ENCODE measurements at regions not wholly inside any gene's neighbourhood (a gene's known extent, or its start where the extent isn't known, plus 50 kb on each side); places are given as distances from the start of the nearest gene placed in this dataset.
"Not testable (repeated sequence)": the region's sequence is repeated elsewhere in the genome, so short reads cannot be mapped to it uniquely, and the experiment has no call there.

- no peak overlapping the region for H3K4me3 ChIP-seq (ENCODE audit: control insufficient read depth in 1 of 2, extremely low read depth in 1 of 2, low read length in 1 of 2)
- peaks cover 5 to 16% of the 10 kb centered on the region in 2 donors for H3K27me3 Mint-ChIP-seq
- no peak overlapping the region for H3K27ac ChIP-seq (ENCODE audit: low read length)
- no peaks in the 10 kb centered on the region for H3K36me3 Mint-ChIP-seq
- H3K4me1 ChIP-seq (ENCODE audit: control insufficient read depth in 1 of 2, extremely low read depth in 1 of 2, insufficient read depth in 2 of 2, low read length in 2 of 2), result no peaks in the 10 kb centered on the region
- DNase-seq (no peak), ATAC-seq (replicated peaks in 1 of 4) (no peak)
- 74% methylated on average over 11 of the region's 17 CpGs for WGBS (ENCODE audit: insufficient coverage)
- no peak overlapping the region for H3K4me3 Mint-ChIP-seq
- no peaks in the 10 kb centered on the region for H3K36me3 ChIP-seq (ENCODE audit: control insufficient read depth in 2 of 2, extremely low read depth in 1 of 2, insufficient read depth in 1 of 2, low read length in 1 of 2)
- H3K4me1 Mint-ChIP-seq, result no peaks in the 10 kb centered on the region
- no peaks in the 10 kb centered on the region for H3K9me3 ChIP-seq
- ChIA-PET POLR2A (no interaction called here), CTCF (no interaction called here)
- no peak overlapping the region for H3K27ac Mint-ChIP-seq
- H3K27me3 ChIP-seq (replicated peaks in 1 of 2; ENCODE audit: control insufficient read depth in 2 of 2, extremely low read depth in 1 of 2, insufficient read depth in 2 of 2, low read length in 1 of 2), result no peaks in the 10 kb centered on the region
- peaks cover 0 to 15% (median 12%) of the 10 kb centered on the region in 3 donors for H3K9me3 Mint-ChIP-seq
Measured at GRCh38 chr5:174503461-174504265, 220.7 kb upstream of the MSX2 start.

GRCh38 chr5:174504266-174504726, 220.1 kb upstream of the MSX2 start:
- Histone ChIP-seq H3K4me1 (ENCODE audit: control insufficient read depth in 1 of 2, extremely low read depth in 1 of 2, insufficient read depth in 2 of 2, low read length in 2 of 2) (no peaks in the 10 kb centered on the region), H3K4me3 (ENCODE audit: control insufficient read depth in 1 of 2, extremely low read depth in 1 of 2, low read length in 1 of 2) (no peak overlapping the region), H3K27ac (ENCODE audit: low read length) (no peak overlapping the region), H3K27me3 (replicated peaks in 1 of 2; ENCODE audit: control insufficient read depth in 2 of 2, extremely low read depth in 1 of 2, insufficient read depth in 2 of 2, low read length in 1 of 2) (no peaks in the 10 kb centered on the region), H3K36me3 (ENCODE audit: control insufficient read depth in 2 of 2, extremely low read depth in 1 of 2, insufficient read depth in 1 of 2, low read length in 1 of 2) (no peaks in the 10 kb centered on the region), H3K9me3 (no peaks in the 10 kb centered on the region)
- no peak for ATAC-seq (replicated peaks in 1 of 4)
- Mint-ChIP-seq H3K9me3 (peaks cover 0 to 17% (median 10%) of the 10 kb centered on the region in 3 donors), H3K27me3 (peaks cover 5 to 21% of the 10 kb centered on the region in 2 donors), H3K27ac (no peak overlapping the region), H3K4me1 (no peaks in the 10 kb centered on the region), H3K36me3 (no peaks in the 10 kb centered on the region), H3K4me3 (no peak overlapping the region)
- no CpG with 5 or more reads among the region's 9 CpGs for WGBS (ENCODE audit: insufficient coverage)
- ChIA-PET POLR2A (no interaction called here), CTCF (no interaction called here)
- no peak for DNase-seq

GRCh38 chr5:174505621-174506020, 218.8 kb upstream of the MSX2 start:
- Mint-ChIP-seq H3K4me1 (no peaks in the 10 kb centered on the region), H3K4me3 (no peak overlapping the region), H3K27me3 (peaks cover 5 to 29% of the 10 kb centered on the region in 2 donors), H3K36me3 (no peaks in the 10 kb centered on the region), H3K9me3 (peaks cover 0 to 9% (median under 1%) of the 10 kb centered on the region in 3 donors), H3K27ac (no peak overlapping the region)
- no peak overlapping the region for H3K27ac ChIP-seq (ENCODE audit: low read length)
- ChIA-PET CTCF (no interaction called here), POLR2A (no interaction called here)
- H3K36me3 ChIP-seq (ENCODE audit: control insufficient read depth in 2 of 2, extremely low read depth in 1 of 2, insufficient read depth in 1 of 2, low read length in 1 of 2), result no peaks in the 10 kb centered on the region
- DNase-seq, result no peak
- ATAC-seq (replicated peaks in 1 of 4), result no peak
- H3K4me3 ChIP-seq (ENCODE audit: control insufficient read depth in 1 of 2, extremely low read depth in 1 of 2, low read length in 1 of 2), result no peak overlapping the region
- no peaks in the 10 kb centered on the region for H3K4me1 ChIP-seq (ENCODE audit: control insufficient read depth in 1 of 2, extremely low read depth in 1 of 2, insufficient read depth in 2 of 2, low read length in 2 of 2)
- no peaks in the 10 kb centered on the region for H3K27me3 ChIP-seq (replicated peaks in 1 of 2; ENCODE audit: control insufficient read depth in 2 of 2, extremely low read depth in 1 of 2, insufficient read depth in 2 of 2, low read length in 1 of 2)
- no CpG with 5 or more reads among the region's 4 CpGs for WGBS (ENCODE audit: insufficient coverage)
- no peaks in the 10 kb centered on the region for H3K9me3 ChIP-seq

- H3K36me3 ChIP-seq (ENCODE audit: control insufficient read depth in 2 of 2, extremely low read depth in 1 of 2, insufficient read depth in 1 of 2, low read length in 1 of 2); H3K27me3 ChIP-seq (replicated peaks in 1 of 2; ENCODE audit: control insufficient read depth in 2 of 2, extremely low read depth in 1 of 2, insufficient read depth in 2 of 2, low read length in 1 of 2); H3K27ac Mint-ChIP-seq; ATAC-seq (replicated peaks in 1 of 4); H3K27ac ChIP-seq (ENCODE audit: low read length); H3K4me1 ChIP-seq (ENCODE audit: control insufficient read depth in 1 of 2, extremely low read depth in 1 of 2, insufficient read depth in 2 of 2, low read length in 2 of 2); H3K4me1 Mint-ChIP-seq; POLR2A ChIA-PET; H3K4me3 ChIP-seq (ENCODE audit: control insufficient read depth in 1 of 2, extremely low read depth in 1 of 2, low read length in 1 of 2); DNase-seq; H3K9me3 ChIP-seq; H3K36me3 Mint-ChIP-seq; H3K4me3 Mint-ChIP-seq; H3K9me3 Mint-ChIP-seq: not testable (repeated sequence)
- peaks cover 0 to 31% of the 10 kb centered on the region in 2 donors for H3K27me3 Mint-ChIP-seq
- CTCF ChIA-PET, result interaction anchor here in 1 of 2 donors (0.7 kb wide), 1 partner anchor 72 kb away, joined by 7 read pairs; no protein-coding TSS in a partner anchor
- WGBS (ENCODE audit: insufficient coverage), result 92% methylated on average over 6 of the region's 11 CpGs
Measured at GRCh38 chr5:174510782-174511453, 213.5 kb upstream of the MSX2 start.

- no peaks in the 10 kb centered on the region for H3K9me3 ChIP-seq
- no peak overlapping the region for H3K27ac Mint-ChIP-seq
- peaks cover 0 to 4% of the 10 kb centered on the region in 2 experiments for H3K27me3 ChIP-seq (replicated peaks in 1 of 2; ENCODE audit: control insufficient read depth in 2 of 2, extremely low read depth in 1 of 2, insufficient read depth in 2 of 2, low read length in 1 of 2)
- peaks cover 0 to 31% of the 10 kb centered on the region in 2 donors for H3K27me3 Mint-ChIP-seq
- POLR2A ChIA-PET, result no interaction called here
- no peak overlapping the region for H3K27ac ChIP-seq (ENCODE audit: low read length)
- no peak for DNase-seq
- no peak overlapping the region for H3K4me3 Mint-ChIP-seq
- no peak overlapping the region for H3K4me3 ChIP-seq (ENCODE audit: control insufficient read depth in 1 of 2, extremely low read depth in 1 of 2, low read length in 1 of 2)
- no peaks in the 10 kb centered on the region for H3K36me3 Mint-ChIP-seq
- H3K36me3 ChIP-seq (ENCODE audit: control insufficient read depth in 2 of 2, extremely low read depth in 1 of 2, insufficient read depth in 1 of 2, low read length in 1 of 2), result no peaks in the 10 kb centered on the region
- no peaks in the 10 kb centered on the region for H3K4me1 ChIP-seq (ENCODE audit: control insufficient read depth in 1 of 2, extremely low read depth in 1 of 2, insufficient read depth in 2 of 2, low read length in 2 of 2)
- CTCF ChIA-PET, result interaction anchor here in 1 of 2 donors (0.7 kb wide), 1 partner anchor 71 kb away, joined by 7 read pairs; no protein-coding TSS in a partner anchor
- no peak for ATAC-seq (replicated peaks in 1 of 4)
- no CpG with 5 or more reads among the region's 5 CpGs for WGBS (ENCODE audit: insufficient coverage)
- peaks cover 3 to 5% (median 4%) of the 10 kb centered on the region in 3 donors for H3K9me3 Mint-ChIP-seq
- H3K4me1 Mint-ChIP-seq, result no peaks in the 10 kb centered on the region
Measured at GRCh38 chr5:174511714-174512253, 212.6 kb upstream of the MSX2 start.

- Histone ChIP-seq H3K9me3 (no peaks in the 10 kb centered on the region), H3K36me3 (ENCODE audit: control insufficient read depth in 2 of 2, extremely low read depth in 1 of 2, insufficient read depth in 1 of 2, low read length in 1 of 2) (no peaks in the 10 kb centered on the region), H3K27ac (ENCODE audit: low read length) (no peak overlapping the region), H3K27me3 (replicated peaks in 1 of 2; ENCODE audit: control insufficient read depth in 2 of 2, extremely low read depth in 1 of 2, insufficient read depth in 2 of 2, low read length in 1 of 2) (peaks cover 0 to 16% of the 10 kb centered on the region in 2 experiments), H3K4me1 (ENCODE audit: control insufficient read depth in 1 of 2, extremely low read depth in 1 of 2, insufficient read depth in 2 of 2, low read length in 2 of 2) (no peaks in the 10 kb centered on the region), H3K4me3 (ENCODE audit: control insufficient read depth in 1 of 2, extremely low read depth in 1 of 2, low read length in 1 of 2) (no peak overlapping the region)
- Mint-ChIP-seq H3K27me3 (peaks cover 2 to 18% of the 10 kb centered on the region in 2 donors), H3K4me1 (no peaks in the 10 kb centered on the region), H3K4me3 (no peak overlapping the region), H3K36me3 (no peaks in the 10 kb centered on the region), H3K27ac (no peak overlapping the region), H3K9me3 (peaks cover 0 to 9% (median 5%) of the 10 kb centered on the region in 3 donors)
- POLR2A ChIA-PET, result no interaction called here
- CTCF ChIA-PET, result no interaction called here
- WGBS (ENCODE audit: insufficient coverage), result 65% methylated on average over 4 of the region's 4 CpGs
- DNase-seq, result no peak
- ATAC-seq (replicated peaks in 1 of 4), result no peak
Measured at GRCh38 chr5:174514325-174514724, 210.1 kb upstream of the MSX2 start.

Measured in T-cell (primary cell).